ENCODE measurements at regions not wholly inside any gene's neighbourhood (a gene's known extent, or its start where the extent isn't known, plus 50 kb on each side); places are given as distances from the start of the nearest gene placed in this dataset.

GRCh38 chr2:7976206-7976605 lies 705.6 kb upstream of the ID2 start:
- in situ Hi-C loops (cut with HindIII; ENCODE audit: low sequenced_read_pairs): no loop called here

DNA sequence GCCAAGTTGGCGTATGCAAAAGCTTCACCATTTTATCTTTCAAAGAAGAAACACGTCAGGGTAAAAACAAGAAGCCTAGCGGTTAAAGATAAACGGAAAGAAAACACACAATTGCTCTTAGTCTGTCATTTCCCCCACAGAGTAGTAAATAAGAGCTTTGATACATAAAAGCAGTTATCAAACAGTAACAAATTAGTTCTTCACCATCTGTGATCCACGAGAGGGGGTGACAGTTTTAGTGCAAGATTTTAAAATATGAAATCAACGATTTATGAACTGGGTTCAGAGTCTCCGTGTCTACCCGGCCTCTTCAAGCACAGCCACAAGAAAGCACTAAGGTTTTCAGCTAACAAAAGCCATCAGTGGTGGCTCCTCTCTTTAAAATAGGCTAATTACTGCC lies 703.9 kb upstream of the ID2 start:
- in situ Hi-C loops (cut with HindIII; ENCODE audit: low sequenced_read_pairs): no loop called here

- in situ Hi-C loops (cut with HindIII; ENCODE audit: low sequenced_read_pairs): no loop called here
Measured at GRCh38 chr2:7982054-7982453, 699.8 kb upstream of the ID2 start.

GRCh38 chr2:7983451-7983850 lies 698.4 kb upstream of the ID2 start:
- in situ Hi-C loops (cut with HindIII; ENCODE audit: low sequenced_read_pairs): no loop called here

GRCh38 chr2:7983912-7984311 lies 697.9 kb upstream of the ID2 start:
- in situ Hi-C loops (cut with HindIII; ENCODE audit: low sequenced_read_pairs): no loop called here

GRCh38 chr2:7984693-7985353 lies 697.0 kb upstream of the ID2 start:
- in situ Hi-C loops (cut with HindIII; ENCODE audit: low sequenced_read_pairs): no loop called here

- in situ Hi-C loops (cut with HindIII; ENCODE audit: low sequenced_read_pairs): no loop called here
Measured at GRCh38 chr2:7986431-7986830, 695.4 kb upstream of the ID2 start.

DNA sequence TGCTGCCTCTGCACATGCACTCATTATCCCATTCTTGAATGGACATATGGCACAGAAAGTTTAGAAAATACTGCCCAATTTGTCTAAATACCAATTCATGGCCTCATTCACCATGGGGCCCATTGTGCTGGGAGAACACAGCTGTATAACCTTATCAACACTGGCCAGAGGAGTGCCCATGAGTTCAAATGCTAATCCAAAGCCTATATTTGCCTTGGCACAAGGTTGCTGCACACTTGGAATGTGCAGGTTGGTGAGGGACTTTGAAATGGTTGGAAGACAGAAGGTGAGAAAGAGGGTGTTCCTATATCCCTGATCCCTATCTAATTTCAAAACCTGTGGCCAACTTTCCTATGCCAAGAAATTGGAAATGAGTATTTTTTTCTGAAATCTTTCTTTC lies 693.9 kb upstream of the ID2 start:
- in situ Hi-C loops (cut with HindIII; ENCODE audit: low sequenced_read_pairs): no loop called here

DNA sequence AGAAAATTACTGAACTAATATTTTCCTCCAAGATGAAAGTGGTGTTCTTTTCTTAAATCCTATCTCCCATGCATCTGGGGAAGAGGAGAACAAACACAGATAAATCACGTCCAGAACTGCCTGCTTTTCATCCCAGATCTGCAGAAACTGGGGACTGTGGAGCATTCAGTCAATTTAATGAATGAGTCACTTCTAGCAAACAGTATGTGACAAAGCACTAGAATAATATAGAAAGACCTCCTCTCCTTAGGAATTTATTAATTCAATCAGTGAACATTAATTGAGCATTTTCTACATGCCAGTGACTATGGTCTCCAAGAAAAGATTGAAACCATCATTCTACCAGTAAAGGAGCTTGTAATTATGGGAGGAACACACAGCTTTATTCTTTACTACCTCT lies 693.4 kb upstream of the ID2 start:
- in situ Hi-C loops (cut with HindIII; ENCODE audit: low sequenced_read_pairs): no loop called here

- in situ Hi-C loops (cut with HindIII; ENCODE audit: low sequenced_read_pairs): no loop called here
Measured at GRCh38 chr2:7989823-7990222, 692.0 kb upstream of the ID2 start.

GRCh38 chr2:7992612-7993602 lies 688.9 kb upstream of the ID2 start:
- in situ Hi-C loops (cut with HindIII; ENCODE audit: low sequenced_read_pairs): no loop called here

DNA sequence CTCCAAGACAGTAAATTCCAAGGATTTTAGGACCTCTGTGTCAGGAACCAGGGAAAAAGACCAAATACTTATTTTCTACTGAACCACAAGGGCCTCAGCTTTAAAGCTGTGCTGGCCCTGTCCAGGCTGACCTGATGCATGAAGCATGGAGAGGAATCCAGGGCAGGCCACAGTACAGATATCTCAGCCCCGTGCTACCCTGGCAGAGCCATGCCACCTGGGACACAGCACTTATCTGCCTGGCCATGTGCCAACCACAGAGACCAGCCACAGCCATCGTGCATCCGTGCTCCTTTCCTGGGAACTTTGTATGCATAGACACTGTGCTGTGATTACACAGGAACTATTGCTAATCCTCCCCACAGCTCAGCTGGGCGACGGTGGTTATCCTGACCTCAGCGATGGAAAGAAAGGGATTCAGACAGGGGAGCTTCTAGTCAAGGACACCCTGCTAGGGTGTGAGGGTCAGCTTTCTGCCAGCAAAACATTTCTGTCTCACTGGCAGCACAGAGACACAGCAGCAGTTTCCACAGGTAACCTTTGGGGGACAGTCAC lies 687.4 kb upstream of the ID2 start:
- in situ Hi-C loops (cut with HindIII; ENCODE audit: low sequenced_read_pairs): no loop called here

- in situ Hi-C loops (cut with HindIII; ENCODE audit: low sequenced_read_pairs): no loop called here
Measured at GRCh38 chr2:7997279-7997678, 684.6 kb upstream of the ID2 start.

DNA sequence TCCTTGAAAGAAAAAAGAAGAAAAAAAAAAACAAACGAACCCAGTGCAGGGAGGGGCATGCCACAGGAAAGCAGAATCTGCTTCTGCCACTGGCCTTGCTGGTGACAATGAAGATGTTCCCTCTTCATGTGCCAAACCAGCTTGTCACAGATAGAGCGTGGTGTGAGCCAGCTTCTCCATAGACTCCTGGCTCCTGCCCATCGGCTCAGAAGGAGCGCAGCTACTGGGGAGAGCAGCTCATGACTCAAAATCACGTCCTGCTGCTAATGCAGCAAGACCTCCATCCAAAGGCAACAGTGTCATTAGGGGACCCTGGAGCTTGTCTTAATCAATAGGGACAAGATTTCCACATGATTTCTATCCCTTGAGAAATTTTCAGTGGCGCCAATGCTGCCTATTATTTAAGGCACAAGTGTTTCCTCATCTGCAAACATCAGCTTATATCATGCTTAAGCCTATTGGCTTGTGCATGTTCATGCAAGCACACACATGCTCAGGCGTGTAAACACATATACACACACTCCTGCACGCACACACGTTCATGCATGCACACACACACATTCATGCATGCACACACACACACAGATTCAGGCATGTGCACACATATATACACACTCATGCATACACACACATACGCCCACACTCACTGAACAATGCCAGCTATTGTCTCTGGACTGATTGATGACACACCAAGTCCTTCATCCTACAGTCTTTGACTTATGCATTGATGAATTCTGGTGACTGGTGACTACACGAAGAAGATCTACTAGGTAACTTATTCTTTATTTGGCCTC lies 682.0 kb upstream of the ID2 start:
- in situ Hi-C loops (cut with HindIII; ENCODE audit: low sequenced_read_pairs): no loop called here

GRCh38 chr2:8000870-8001269 lies 681.0 kb upstream of the ID2 start:
- in situ Hi-C loops (cut with HindIII; ENCODE audit: low sequenced_read_pairs): no loop called here

DNA sequence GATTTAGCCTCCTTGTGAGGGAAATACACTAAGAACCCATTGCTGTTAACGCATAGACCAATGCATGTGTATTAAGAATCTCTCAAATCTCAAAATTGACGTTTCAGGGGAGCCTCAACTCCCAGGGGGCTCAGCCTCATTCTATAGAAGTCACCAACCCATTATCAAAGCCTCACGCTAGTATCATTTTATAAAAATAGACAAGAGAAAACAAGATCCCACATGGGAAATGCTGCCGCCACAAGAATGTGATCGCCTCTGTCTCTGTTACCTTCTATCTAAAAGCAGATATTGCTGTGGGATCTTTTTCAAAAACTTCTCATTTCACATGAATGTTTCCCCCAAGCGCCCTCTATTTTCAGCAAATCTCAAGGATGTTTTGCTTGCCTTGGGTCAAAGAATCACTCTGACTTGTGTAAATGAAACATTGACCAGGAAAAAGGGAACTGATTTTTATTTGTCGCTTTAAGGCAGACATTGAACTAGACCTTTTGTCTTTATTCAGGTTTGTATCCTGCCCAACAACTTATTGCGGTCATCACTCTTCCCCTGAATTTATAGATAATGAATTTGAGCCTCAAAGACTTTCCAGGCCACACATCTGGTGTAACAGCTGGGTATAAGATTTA lies 679.0 kb upstream of the ID2 start:
- in situ Hi-C loops (cut with HindIII; ENCODE audit: low sequenced_read_pairs): no loop called here

GRCh38 chr2:8003462-8004075 lies 678.3 kb upstream of the ID2 start:
- in situ Hi-C loops (cut with HindIII; ENCODE audit: low sequenced_read_pairs): no loop called here

DNA sequence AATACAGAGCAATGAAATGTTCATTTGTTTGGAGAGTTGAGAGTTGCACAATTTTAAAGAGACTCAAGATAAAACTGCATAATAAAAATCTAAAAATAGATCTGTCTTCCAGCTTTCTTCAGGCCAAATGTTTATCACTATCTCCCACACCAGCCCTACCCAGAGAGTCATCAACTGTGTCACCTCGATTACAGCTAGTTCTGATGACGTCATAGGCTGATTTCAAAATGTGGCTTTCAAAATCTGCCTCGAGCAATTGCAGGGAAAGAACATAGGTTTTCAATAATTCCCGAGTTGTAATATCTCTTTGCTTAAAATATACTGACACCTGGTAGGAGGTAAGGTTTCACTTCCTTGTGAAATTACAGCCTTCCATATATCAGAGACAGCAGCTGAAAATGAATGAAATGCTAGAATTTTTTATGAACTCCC lies 677.6 kb upstream of the ID2 start:
- in situ Hi-C loops (cut with HindIII; ENCODE audit: low sequenced_read_pairs): no loop called here

GRCh38 chr2:8006181-8006580 lies 675.7 kb upstream of the ID2 start:
- in situ Hi-C loops (cut with HindIII; ENCODE audit: low sequenced_read_pairs): no loop called here

- in situ Hi-C loops (cut with HindIII; ENCODE audit: low sequenced_read_pairs): no loop called here
Measured at GRCh38 chr2:8006626-8007025, 675.2 kb upstream of the ID2 start.
